Endothelial cell of umbilical vein (primary cell): ENCODE measurements at regions not wholly inside any gene's neighbourhood (a gene's known extent, or its start where the extent isn't known, plus 50 kb on each side); places are given as distances from the start of the nearest gene placed in this dataset.

Experiments used
- BruUV-seq: library from RNA; stranded (reverse); fragments of 400-500 nt; replicated peaks from 2 replicates; lab custom pipeline; 2021; lab: Mats Ljungman, UMichigan
- CTCF ChIA-PET: fragments of 300-600, 350-600 bp; sonication (Branson Sonifier 250); formaldehyde crosslinking; loops from one replicate; lab custom pipeline; 2021; ENCODE audit warnings: antibody characterized with exemption, inconsistent platforms; lab: Charles Lee
- POLR2A ChIA-PET: fragments of 300-600, 350-600 bp; sonication (Branson Sonifier 250); formaldehyde crosslinking; loops from one replicate; lab custom pipeline; 2021; ENCODE audit warnings: antibody characterized with exemption, inconsistent platforms; lab: Charles Lee
- DNase-seq: peaks from one replicate; pipeline ENCODE4 v3.0.0-alpha.2; 2011; ENCODE audit warnings: low read depth, low spot score
- FAIRE-seq: peaks from 2 replicates; lab custom pipeline; 2011; peaks lifted over from hg19 to GRCh38; lab: Jason Lieb, UNC
- H2AFZ ChIP-seq: 2 replicates; pipeline ENCODE4 v1.6.0; 2012; ENCODE audit warnings: low read depth, low read length, control low read depth, inconsistent platforms
- H3K27ac ChIP-seq: 2 replicates; pipeline ENCODE4 v1.5.1; 2011; ENCODE audit warnings: low read depth, mild to moderate bottlenecking, control low read depth, low read length, moderate library complexity; ENCODE audit not compliant: insufficient read depth
- H3K27me3 ChIP-seq, 2 experiments: 2 replicates each; pipeline versions ENCODE4 v1.6.0 to v1.6.1; 2011; ENCODE audit warnings: low read length in 2 of 2, mixed read lengths in 1 of 2; ENCODE audit not compliant: control insufficient read depth in 2 of 2, insufficient read depth in 2 of 2
- H3K36me3 ChIP-seq, 2 experiments: 2 replicates in 1 of 2; 3 replicates in 1 of 2; pipeline ENCODE4 v1.5.1; 2011; ENCODE audit warnings: low read length in 2 of 2, mild to moderate bottlenecking in 1 of 2, moderate library complexity in 1 of 2; ENCODE audit not compliant: control insufficient read depth in 2 of 2, insufficient read depth in 2 of 2; ENCODE audit errors: extremely low read depth in 1 of 2
- H3K4me1 ChIP-seq: 3 replicates; pipeline ENCODE4 v1.5.1; 2011; ENCODE audit warnings: mild to moderate bottlenecking, low read length; ENCODE audit not compliant: control insufficient read depth, insufficient read depth; ENCODE audit errors: extremely low read depth
- H3K4me2 ChIP-seq: 2 replicates; pipeline ENCODE4 v1.6.1; 2011; ENCODE audit warnings: low read length, control low read depth, mixed read lengths; ENCODE audit not compliant: insufficient read depth
- H3K4me3 ChIP-seq, 3 experiments: fragments of 200-600 bp in 1 of 3; sonication (generic), shearing (Covaris generic) in 1 of 3; replicated peaks in 1 of 3; 2 replicates each; pipeline ENCODE4 v1.5.1; 2011 to 2016; ENCODE audit warnings: control low read depth in 3 of 3, low read length in 3 of 3, mild to moderate bottlenecking in 2 of 3, inconsistent platforms in 1 of 3, low read depth in 1 of 3, moderate library complexity in 1 of 3; ENCODE audit not compliant: insufficient read depth in 1 of 3
- H3K79me2 ChIP-seq: 2 replicates; pipeline ENCODE4 v1.6.0; 2012; ENCODE audit warnings: low read length, inconsistent platforms; ENCODE audit not compliant: control insufficient read depth, insufficient read depth
- H3K9ac ChIP-seq: replicated peaks from 2 replicates; pipeline ENCODE3; 2011; ENCODE audit warnings: low read length, control low read depth; ENCODE audit not compliant: insufficient read depth; ENCODE audit errors: extremely low read depth
- H3K9me1 ChIP-seq: replicated peaks from 3 replicates; pipeline ENCODE4 v1.6.0; 2011; ENCODE audit warnings: mild to moderate bottlenecking, low read length; ENCODE audit not compliant: control insufficient read depth, insufficient read depth; ENCODE audit errors: extremely low read depth
- H3K9me3 ChIP-seq: replicated peaks from 2 replicates; pipeline ENCODE4 v1.5.1; 2012; ENCODE audit warnings: low read length, inconsistent platforms; ENCODE audit not compliant: control insufficient read depth, insufficient read depth
- H4K20me1 ChIP-seq: replicated peaks from 2 replicates; pipeline ENCODE3; 2011; ENCODE audit warnings: mild to moderate bottlenecking, low read length; ENCODE audit not compliant: control insufficient read depth, insufficient read depth; ENCODE audit errors: extremely low read depth
- CTCF ChIP-seq, 2 donors: IDR thresholded peaks; 1 replicate in 1 of 2; 2 replicates in 1 of 2; pipeline ENCODE4 v1.5.1; 2011; ENCODE audit warnings: low read length in 2 of 2, mild to moderate bottlenecking in 2 of 2, moderate library complexity in 2 of 2, control low read depth in 1 of 2, inconsistent platforms in 1 of 2, low read depth in 1 of 2; ENCODE audit not compliant: insufficient read depth in 1 of 2; ENCODE audit errors: extremely low read depth in 1 of 2
- EZH2 ChIP-seq: IDR thresholded peaks from 2 replicates; pipeline ENCODE4 v1.6.1; 2012; ENCODE audit warnings: borderline replicate concordance, low read depth, mild to moderate bottlenecking, moderate library complexity, low read length, inconsistent platforms; ENCODE audit not compliant: severe bottlenecking
- FOS ChIP-seq: IDR thresholded peaks from 2 replicates; pipeline ENCODE4 v1.6.1; 2011; ENCODE audit warnings: mild to moderate bottlenecking, low read length, moderate library complexity, borderline replicate concordance; ENCODE audit not compliant: insufficient read depth
- GATA2 ChIP-seq: IDR thresholded peaks from 2 replicates; pipeline ENCODE4 v1.7.0; 2011; ENCODE audit warnings: low read depth, mild to moderate bottlenecking, moderate library complexity, mixed read lengths, low read length; ENCODE audit not compliant: insufficient read length, insufficient read depth
- JUN ChIP-seq: IDR thresholded peaks from 2 replicates; pipeline ENCODE4 v1.6.1; 2011; ENCODE audit warnings: borderline replicate concordance, low read depth; ENCODE audit not compliant: insufficient read length, insufficient read depth
- MYC ChIP-seq: IDR thresholded peaks from one replicate; pipeline ENCODE4 v1.6.1; 2011; ENCODE audit warnings: mild to moderate bottlenecking, low read depth, low read length
- POLR2A ChIP-seq: IDR thresholded peaks from 2 replicates; pipeline ENCODE4 v1.6.1; 2012; ENCODE audit warnings: low read depth, mild to moderate bottlenecking, control low read depth, low read length
- POLR2AphosphoS5 ChIP-seq: IDR thresholded peaks from 2 replicates; pipeline ENCODE4 v1.6.1; 2012; ENCODE audit warnings: low read depth, mild to moderate bottlenecking, control low read depth, low read length, moderate library complexity; ENCODE audit not compliant: insufficient read depth
- dilution Hi-C: fragments of 300-500 bp; cut with MboI; formaldehyde crosslinking; loops from one replicate; pipeline ENCODE4 v1.15.0; 2019; ENCODE audit warnings: low sequenced_read_pairs; ENCODE audit not compliant: extremely low pct_ligation_motif_present
- intact Hi-C: fragments of 100-400 bp; cut with micrococcal nuclease; formaldehyde crosslinking; loops from one replicate; pipeline ENCODE4 v1.10.0; 2022
- TF ChIP-seq, protein P1 (sequence below): IDR thresholded peaks from 2 replicates; pipeline ENCODE4 v1.6.1; 2011; ENCODE audit not compliant: insufficient read depth, insufficient read length

DNA sequence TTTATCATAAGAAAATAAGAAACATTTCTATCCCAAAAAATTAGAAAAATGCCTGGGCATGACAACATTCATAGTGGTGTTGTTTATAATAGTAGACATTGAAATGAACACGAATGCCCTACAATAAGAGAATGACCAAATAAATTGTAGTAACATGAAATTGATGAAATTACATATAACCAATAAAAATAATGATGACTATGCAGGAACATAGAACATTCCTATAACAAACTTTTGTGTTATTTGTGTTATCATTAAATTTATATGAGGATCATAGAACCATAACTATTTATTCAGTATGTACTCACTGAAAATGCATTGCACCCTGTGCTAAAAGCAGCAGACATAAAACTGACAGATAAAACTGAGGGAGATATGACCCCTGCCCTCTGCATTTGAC lies 399.7 kb downstream of the CBLN4 start:
- dilution Hi-C loops (no loop called here), intact Hi-C loops (no loop called here)
- Histone ChIP-seq H3K4me1 (no peaks in the 10 kb centered on the region), H3K4me2 (no peak overlapping the region), H3K9me1 (no peaks in the 10 kb centered on the region), H4K20me1 (no peaks in the 10 kb centered on the region), H3K27ac (no peak overlapping the region), H3K36me3 (no peaks in the 10 kb centered on the region), H3K9me3 (peaks cover 2% of the 10 kb centered on the region), H3K9ac (no peak overlapping the region), H3K27me3 (no peaks in the 10 kb centered on the region), H3K79me2 (no peaks in the 10 kb centered on the region), H3K4me3 (no peak overlapping the region), H2AFZ (no peak overlapping the region)
- no peak for FAIRE-seq
- POLR2A ChIA-PET: no interaction called here
- CTCF ChIA-PET: no interaction called here
- TF ChIP-seq POLR2AphosphoS5: no peak
- no peak for TF ChIP-seq MYC
- TF ChIP-seq POLR2A: no peak
- TF ChIP-seq CTCF (IDR thresholded peaks at IDR 0.05; ENCODE audit: extremely low read depth in 1 of 2, insufficient read depth in 1 of 2, low read depth in 1 of 2, low read length in 2 of 2): no peak
- TF ChIP-seq FOS: no peak
- no peak for TF ChIP-seq JUN
- no peak for TF ChIP-seq GATA2
- TF ChIP-seq, protein P1, sequence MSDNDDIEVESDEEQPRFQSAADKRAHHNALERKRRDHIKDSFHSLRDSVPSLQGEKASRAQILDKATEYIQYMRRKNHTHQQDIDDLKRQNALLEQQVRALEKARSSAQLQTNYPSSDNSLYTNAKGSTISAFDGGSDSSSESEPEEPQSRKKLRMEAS: no peak
- no peak for TF ChIP-seq EZH2
- no peak for DNase-seq
- BruUV-seq: no TSS peak
